Fibroblast of skin of left biceps (primary cell): ENCODE measurements at regions not wholly inside any gene's neighbourhood (a gene's known extent, or its start where the extent isn't known, plus 50 kb on each side); places are given as distances from the start of the nearest gene placed in this dataset.

Source experiments
- DNase-seq, 2 experiments: peaks; one replicate each; pipeline ENCODE4 v3.0.0-alpha.2; 2013; ENCODE audit warnings: low read depth in 2 of 2

DNA sequence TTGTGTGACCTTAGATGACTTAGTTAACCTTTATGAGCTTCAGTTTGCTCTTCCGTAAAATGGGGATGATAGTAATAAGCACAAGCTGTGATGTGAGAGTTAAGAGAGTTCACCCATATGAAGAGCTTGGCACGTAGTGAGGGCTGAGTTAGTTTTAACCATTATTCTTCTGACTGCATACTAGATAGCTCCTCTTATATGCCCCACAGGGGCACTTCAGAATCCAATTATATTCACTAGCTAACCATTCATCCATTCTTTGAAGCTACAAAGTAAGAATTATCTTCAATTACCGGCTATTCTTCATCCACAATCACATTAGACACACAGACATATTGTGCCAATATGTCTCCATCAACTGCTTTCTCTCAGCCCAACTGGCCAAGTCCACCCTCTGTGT lies 159.0 kb upstream of the STT3B start:
- no peak for DNase-seq

DNA sequence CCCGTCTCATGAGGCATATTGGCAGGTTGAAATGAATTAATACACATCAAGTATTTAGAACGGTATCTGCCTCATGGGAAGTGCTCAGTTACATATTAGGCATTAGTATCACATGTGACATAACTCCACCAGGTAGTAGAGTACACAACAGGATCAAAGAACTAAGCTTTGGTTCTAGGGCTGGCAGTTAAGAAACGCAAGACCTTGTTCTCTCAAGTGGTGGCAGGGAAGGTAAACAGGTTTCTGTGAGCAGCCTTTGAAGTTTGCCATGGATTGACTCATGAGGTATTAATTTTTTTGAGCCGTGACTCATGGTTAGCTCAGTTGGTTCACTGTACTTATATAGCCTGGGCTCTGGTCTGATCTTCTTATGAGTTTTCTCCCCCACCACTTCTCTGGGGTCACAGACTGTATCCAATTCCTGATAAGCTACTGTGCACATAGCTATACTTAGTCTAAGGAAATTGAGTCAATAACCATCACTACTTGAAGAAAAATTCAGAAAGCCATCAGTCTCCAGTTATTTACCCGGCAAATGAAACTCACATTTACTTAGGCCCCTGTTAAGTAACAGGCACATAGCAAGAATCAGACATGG lies 155.6 kb upstream of the STT3B start:
- DNase-seq: peak; percentile 29 to 31

GRCh38 chr3:31378231-31378630 lies 154.5 kb upstream of the STT3B start:
- no peak for DNase-seq

- DNase-seq: no peak
These were observed 153.1 kb upstream of the STT3B start for GRCh38 chr3:31379598-31379997.

GRCh38 chr3:31382856-31383255 lies 149.9 kb upstream of the STT3B start:
- no peak for DNase-seq

DNA sequence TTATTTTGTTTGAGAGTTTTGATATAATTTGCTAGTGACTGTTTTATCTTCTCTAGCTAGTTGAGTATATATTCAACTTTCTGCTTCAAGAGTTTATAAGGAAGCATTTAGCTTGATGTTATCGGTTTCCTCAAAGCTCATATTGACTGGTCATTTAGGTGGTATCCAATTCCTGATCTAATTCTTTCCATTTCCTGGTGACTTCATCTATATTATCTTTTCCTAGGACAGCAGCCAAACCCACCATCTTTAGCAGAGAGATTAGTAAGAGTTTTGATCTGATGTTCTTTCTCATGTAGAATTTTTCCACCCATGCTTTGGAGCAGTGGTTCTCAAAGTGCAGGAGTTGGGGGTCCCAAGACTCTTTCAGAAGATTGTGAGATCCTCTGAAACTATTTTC lies 148.6 kb upstream of the STT3B start:
- no peak for DNase-seq

- DNase-seq: no peak
These were observed 142.8 kb upstream of the STT3B start for GRCh38 chr3:31389939-31390338.

GRCh38 chr3:31390466-31390865 lies 142.3 kb upstream of the STT3B start:
- no peak for DNase-seq

GRCh38 chr3:31391150-31391549 lies 141.6 kb upstream of the STT3B start:
- no peak for DNase-seq

DNA sequence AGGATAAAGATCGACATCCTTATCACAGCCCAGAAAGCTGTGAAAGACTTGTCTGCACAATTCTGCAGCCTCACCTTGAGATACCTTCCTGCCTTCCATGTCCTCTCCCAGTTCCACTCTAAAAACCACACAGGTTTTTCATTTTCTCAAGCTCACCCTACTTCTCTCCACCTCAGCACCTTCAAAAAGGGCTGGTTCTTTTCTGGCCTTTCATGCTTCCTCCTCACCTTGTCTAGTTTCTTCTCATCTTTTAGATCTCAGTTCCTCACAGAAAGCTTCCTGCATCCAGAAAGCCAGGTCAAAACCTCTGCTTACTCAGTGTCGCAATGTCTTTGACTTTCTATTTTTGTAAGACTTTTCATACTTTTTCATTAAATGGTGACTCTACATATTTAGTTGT lies 140.2 kb upstream of the STT3B start:
- no peak for DNase-seq

GRCh38 chr3:31399271-31399670 lies 133.5 kb upstream of the STT3B start:
- no peak for DNase-seq

- DNase-seq: no peak
These were observed 130.6 kb upstream of the STT3B start for GRCh38 chr3:31402117-31402516.

DNA sequence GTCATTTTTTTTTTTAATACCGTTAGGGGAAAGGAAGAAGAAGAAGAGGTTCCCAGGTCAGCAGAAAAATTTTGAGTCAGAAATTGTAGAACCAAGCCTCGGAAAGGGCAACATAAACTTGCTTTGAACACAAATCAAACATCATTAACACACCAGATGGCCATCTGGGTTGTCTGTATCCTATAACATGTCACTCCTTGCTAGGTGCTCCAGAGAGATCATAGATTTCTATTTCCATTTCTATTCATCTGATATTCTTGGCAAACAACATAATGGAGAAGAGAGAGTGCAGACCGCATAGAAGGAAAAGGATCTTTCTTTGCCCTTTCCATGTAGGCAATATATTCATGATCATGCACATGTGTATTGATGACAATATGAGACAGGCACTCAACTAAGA lies 129.5 kb upstream of the STT3B start:
- no peak for DNase-seq

DNA sequence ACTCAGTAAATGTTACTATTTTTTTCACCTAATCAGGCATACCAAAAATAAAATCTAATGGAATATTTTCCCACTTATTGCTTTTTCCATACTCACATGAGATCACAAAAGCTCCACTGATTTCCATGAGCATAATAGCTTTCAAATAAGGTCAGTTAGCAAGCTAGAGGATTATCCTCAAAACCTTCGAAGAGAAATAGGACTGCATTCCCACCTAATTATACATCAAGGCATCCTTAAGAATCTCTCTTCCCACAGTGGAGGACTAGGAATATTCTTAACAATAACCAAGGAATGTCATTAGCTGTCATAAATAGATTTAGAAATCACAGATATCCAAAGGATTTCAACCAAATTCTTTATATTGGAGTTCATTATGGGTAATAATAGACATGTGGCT lies 127.9 kb upstream of the STT3B start:
- no peak for DNase-seq

DNA sequence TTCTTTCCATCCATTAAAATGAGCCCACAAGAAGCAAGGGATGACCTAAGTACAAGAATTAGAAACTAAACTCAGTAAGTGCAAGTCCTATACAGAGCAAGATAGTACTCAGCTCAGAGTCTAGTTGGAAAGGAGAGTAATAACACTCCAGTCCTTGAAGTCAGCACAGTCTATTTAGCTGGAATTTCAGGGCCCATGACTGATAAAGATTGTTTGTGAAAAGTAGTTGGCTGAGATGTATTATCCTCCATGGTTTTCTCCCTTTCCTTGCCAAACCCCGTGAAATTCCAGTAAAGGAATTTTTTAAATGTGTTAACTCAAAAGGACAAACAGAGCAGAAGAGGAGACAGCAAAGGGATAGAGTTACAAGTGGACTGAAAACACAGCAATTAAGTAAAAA lies 127.2 kb upstream of the STT3B start:
- DNase-seq: no peak

- no peak for DNase-seq
These were observed 125.8 kb upstream of the STT3B start for GRCh38 chr3:31406896-31407295.

DNA sequence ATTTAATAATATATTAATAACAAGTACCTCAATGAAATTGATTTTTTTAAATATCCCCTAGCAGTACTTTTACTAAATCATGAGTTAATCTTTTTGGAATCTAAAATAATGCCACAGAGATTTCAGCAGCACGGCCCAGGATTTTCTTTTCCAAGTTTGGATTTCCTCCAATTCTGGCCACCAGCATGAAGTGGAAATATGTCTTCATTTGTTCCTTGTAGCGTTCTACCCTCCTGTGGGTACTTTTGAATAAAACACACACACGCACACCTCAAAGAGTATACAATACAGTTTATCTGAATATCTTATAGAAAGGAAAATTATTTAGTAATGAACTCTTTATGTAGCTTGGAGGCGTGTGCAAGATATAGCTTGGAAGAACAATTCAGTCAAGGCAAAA lies 125.1 kb upstream of the STT3B start:
- no peak for DNase-seq

DNA sequence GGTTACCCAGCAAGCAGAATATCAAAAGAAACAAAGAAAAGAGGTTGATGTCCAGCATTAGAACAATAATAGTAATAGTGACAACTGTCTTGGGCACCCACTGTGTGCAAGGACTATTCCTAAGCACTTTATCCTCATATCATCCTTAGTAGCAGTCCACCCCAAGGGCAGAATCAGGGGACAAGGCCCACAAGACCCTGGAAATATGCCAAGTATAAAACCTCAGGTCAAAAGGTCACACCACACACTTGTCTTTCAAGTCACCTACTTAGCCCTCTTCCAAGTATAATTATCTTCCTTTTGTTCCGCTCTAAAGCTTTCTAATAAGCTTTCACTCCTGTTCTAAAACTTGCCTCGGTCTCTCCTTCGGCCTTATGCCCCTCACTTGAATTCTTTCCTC lies 124.0 kb upstream of the STT3B start:
- no peak for DNase-seq

GRCh38 chr3:31409389-31409788 lies 123.3 kb upstream of the STT3B start:
- DNase-seq: no peak

- no peak for DNase-seq
These were observed 122.9 kb upstream of the STT3B start for GRCh38 chr3:31409866-31410265.

GRCh38 chr3:31410411-31410810 lies 122.3 kb upstream of the STT3B start:
- no peak for DNase-seq

DNA sequence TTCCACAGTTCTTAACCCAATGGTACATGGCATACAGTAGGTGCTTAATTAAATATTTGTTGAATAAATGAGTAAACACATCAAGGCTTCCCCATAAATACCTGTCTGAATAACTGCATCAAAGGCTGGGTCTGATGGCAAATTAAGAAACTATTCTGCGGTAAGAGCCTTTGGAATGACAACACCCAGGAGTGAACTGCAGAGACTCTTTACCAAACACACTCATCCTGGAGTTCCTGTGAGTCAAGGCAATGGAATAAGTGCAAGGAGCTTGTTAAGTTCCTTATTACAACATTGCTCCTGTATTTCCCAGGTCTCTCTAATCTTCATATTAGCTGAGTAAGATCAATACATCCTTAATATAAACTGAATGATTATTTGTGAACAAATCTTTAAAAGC lies 119.9 kb upstream of the STT3B start:
- no peak for DNase-seq

GRCh38 chr3:31413515-31413914 lies 119.2 kb upstream of the STT3B start:
- DNase-seq: no peak

DNA sequence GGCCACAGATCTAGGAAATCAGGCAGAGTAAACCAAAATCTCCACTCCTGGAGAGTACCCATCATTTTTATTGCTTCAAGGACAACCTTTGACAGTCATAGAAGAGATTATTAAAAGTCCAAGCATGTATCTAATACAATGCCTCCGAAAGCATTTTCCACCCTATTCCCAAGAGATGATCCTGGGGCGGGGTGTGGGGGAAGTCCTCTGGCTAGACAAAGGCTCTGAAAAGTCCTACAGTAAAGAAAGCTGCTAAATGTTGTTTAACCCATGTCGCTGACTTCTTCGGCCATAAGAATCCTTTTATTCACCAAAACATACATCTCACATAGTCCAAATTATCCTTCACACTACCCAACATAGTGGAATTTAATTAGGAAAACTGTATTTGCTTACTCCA lies 115.7 kb upstream of the STT3B start:
- DNase-seq: no peak

DNA sequence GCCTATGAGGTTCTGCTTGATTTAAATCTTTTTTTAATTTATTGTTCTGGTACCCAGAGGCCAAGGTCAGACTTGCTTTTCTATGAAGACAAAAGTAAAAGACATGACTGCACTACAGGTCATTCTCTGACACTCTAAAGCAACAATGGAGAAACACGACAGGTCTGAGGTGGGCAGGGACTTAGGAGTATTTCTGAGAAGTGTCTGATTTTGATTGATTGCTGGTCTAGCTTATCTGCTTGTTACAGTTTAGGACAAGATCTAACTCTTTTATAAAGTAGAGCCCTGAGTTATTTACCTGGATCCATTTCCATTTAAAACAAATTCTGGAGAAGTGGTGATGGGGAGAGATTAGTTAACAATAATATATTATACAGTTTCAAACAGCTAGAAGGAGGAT lies 115.2 kb upstream of the STT3B start:
- DNase-seq: no peak
